Glutamatergic neuron (in vitro differentiated cells): ENCODE measurements at regions not wholly inside any gene's neighbourhood (a gene's known extent, or its start where the extent isn't known, plus 50 kb on each side); places are given as distances from the start of the nearest gene placed in this dataset.

Experiments
- DNase-seq: peaks from one replicate; pipeline ENCODE4 v3.0.0; 2022
- H3K27ac Mint-ChIP-seq: one replicate; pipeline ENCODE4 v1.8.0; 2020; ENCODE audit warnings: mild to moderate bottlenecking, mixed read lengths, inconsistent platforms; ENCODE audit not compliant: unreplicated experiment
- H3K27me3 Mint-ChIP-seq: one replicate; pipeline ENCODE4 v1.8.0; 2020; ENCODE audit warnings: mild to moderate bottlenecking, moderate library complexity, mixed read lengths, inconsistent platforms; ENCODE audit not compliant: unreplicated experiment
- H3K36me3 Mint-ChIP-seq: one replicate; pipeline ENCODE4 v1.8.0; 2020; ENCODE audit warnings: mild to moderate bottlenecking, mixed read lengths, inconsistent platforms; ENCODE audit not compliant: unreplicated experiment
- H3K4me1 Mint-ChIP-seq: one replicate; pipeline ENCODE4 v1.8.0; 2020; ENCODE audit warnings: mild to moderate bottlenecking, low read depth, mixed read lengths, inconsistent platforms; ENCODE audit not compliant: unreplicated experiment
- H3K4me3 Mint-ChIP-seq: one replicate; pipeline ENCODE4 v1.8.0; 2020; ENCODE audit warnings: mild to moderate bottlenecking, mixed read lengths, inconsistent platforms; ENCODE audit not compliant: unreplicated experiment
- H3K9me3 Mint-ChIP-seq: one replicate; pipeline ENCODE4 v1.8.0; 2020; ENCODE audit warnings: mild to moderate bottlenecking, moderate library complexity, mixed read lengths, inconsistent platforms; ENCODE audit not compliant: unreplicated experiment
- TF ChIP-seq, protein P1 (sequence below): fragments of 200-600 bp; sonication (generic); IDR thresholded peaks from one replicate; pipeline ENCODE4 v1.5.0; 2021; ENCODE audit not compliant: partially characterized antibody, unreplicated experiment

DNA sequence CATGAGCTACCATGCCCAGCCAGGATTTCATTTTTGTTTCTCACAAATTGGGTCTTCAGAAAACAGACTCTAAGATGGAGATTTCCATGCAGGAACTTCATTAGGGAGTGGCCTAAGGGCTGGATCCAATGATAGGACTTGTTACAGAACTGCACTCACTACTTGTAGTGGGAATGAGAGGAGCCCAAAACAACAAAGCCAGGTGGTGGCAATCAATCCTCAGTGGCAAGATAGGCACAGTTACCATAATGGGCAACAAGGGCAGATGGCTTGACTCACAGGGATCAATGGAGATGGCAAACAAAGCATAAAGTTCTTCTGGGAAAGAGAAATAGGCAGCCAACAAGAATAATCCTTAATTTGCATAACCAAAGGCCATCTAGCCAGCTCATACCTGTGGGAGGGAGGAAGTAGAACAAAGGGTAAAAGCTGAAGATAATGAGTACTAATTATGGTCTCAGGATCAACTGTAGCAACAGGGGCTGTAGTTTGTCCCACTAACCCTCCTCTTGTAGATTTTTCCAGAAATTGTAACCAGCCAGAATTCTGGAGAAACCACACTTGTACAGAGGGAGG lies 72.8 kb upstream of the MAPK10 start:
- Mint-ChIP-seq H3K36me3 (no peaks in the 10 kb centered on the region), H3K4me3 (no peak overlapping the region), H3K4me1 (no peaks in the 10 kb centered on the region), H3K27ac (no peak overlapping the region), H3K27me3 (no peaks in the 10 kb centered on the region), H3K9me3 (peaks cover 2% of the 10 kb centered on the region)
- TF ChIP-seq, protein P1, sequence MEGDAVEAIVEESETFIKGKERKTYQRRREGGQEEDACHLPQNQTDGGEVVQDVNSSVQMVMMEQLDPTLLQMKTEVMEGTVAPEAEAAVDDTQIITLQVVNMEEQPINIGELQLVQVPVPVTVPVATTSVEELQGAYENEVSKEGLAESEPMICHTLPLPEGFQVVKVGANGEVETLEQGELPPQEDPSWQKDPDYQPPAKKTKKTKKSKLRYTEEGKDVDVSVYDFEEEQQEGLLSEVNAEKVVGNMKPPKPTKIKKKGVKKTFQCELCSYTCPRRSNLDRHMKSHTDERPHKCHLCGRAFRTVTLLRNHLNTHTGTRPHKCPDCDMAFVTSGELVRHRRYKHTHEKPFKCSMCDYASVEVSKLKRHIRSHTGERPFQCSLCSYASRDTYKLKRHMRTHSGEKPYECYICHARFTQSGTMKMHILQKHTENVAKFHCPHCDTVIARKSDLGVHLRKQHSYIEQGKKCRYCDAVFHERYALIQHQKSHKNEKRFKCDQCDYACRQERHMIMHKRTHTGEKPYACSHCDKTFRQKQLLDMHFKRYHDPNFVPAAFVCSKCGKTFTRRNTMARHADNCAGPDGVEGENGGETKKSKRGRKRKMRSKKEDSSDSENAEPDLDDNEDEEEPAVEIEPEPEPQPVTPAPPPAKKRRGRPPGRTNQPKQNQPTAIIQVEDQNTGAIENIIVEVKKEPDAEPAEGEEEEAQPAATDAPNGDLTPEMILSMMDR, result no peak
- no peak for DNase-seq

DNA sequence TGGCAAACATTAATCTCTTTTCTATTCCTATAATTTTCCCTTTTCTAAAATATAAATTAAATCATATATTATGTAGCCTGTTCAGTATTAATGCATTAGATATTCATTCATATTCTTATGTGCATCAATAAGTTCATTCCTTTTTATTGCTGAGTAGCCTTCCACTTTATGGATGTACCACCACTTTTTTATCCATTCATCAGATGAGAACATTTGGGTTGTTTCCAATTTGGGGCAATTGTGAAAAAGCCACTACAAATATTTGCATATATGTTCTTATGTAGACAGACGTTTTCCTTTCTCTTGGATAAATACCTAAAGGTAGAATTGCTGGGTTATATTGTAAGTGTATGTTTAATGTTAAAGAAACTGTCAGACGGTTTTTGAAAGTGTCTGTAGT lies 79.4 kb upstream of the MAPK10 start:
- no peaks in the 10 kb centered on the region for H3K27me3 Mint-ChIP-seq
- no peak overlapping the region for H3K27ac Mint-ChIP-seq
- TF ChIP-seq, protein P1, result no peak
- no peaks in the 10 kb centered on the region for H3K9me3 Mint-ChIP-seq
- no peak overlapping the region for H3K4me3 Mint-ChIP-seq
- peaks cover 7% of the 10 kb centered on the region for H3K4me1 Mint-ChIP-seq
- DNase-seq, result no peak
- H3K36me3 Mint-ChIP-seq, result no peaks in the 10 kb centered on the region

DNA sequence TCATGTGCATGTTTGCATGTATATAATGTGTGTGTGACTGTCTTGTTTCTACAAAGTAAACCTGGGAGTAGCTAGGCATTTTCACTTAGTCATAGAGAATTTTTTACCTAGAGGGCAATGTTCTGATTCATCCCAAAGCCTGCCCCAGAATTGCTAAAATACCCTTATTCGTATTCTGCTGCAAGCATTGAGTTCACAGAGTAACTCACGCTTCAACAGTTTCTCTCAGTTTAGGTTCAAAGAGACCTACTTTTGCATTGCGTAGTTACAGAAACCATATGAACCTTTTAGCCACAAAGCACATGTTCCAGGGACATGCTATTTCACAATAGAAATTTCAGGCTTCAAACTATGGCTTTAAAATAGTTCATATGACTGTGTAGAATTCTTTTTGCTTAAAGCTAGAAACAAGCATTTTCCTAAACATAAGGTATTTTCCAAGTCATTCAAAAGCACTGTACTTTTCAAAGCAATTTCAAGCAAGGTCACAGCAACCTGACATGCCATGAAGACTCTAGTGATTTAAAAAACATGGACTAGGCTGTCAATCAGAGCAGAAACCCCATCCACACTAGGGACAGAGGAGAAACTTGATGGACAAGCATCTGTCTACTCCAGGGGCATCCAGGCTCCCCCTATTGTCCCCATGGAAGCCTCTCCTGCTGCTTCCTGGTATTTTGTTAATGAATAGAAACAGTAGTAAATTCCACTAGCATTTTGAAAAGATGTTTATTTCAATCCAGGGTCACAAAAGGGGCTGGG lies 81.5 kb upstream of the MAPK10 start:
- H3K27ac Mint-ChIP-seq, result no peak overlapping the region
- no peaks in the 10 kb centered on the region for H3K36me3 Mint-ChIP-seq
- H3K27me3 Mint-ChIP-seq, result no peaks in the 10 kb centered on the region
- TF ChIP-seq, protein P1, result no peak
- H3K4me1 Mint-ChIP-seq, result peaks cover 7% of the 10 kb centered on the region
- no peak overlapping the region for H3K4me3 Mint-ChIP-seq
- no peak for DNase-seq
- no peaks in the 10 kb centered on the region for H3K9me3 Mint-ChIP-seq

DNA sequence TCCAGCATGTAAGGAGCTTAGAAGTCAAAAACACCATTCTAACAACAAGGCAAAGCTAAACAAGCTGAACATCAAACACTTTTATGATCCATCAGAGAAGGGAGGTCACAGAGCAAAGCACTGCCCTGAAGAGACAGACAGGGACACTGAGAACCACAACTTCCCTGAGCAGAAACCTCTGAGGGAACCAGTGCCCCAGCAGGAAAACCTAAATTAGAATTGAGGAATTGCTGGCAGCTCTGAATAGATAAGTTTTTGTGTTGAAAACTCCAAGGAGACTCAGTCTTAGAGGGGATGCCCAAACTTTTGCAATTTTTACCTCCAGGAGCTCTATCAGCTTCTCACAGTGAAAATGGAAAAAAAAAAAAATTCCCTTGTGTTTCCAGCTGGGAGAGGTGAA lies 83.0 kb upstream of the MAPK10 start:
- Mint-ChIP-seq H3K9me3 (no peaks in the 10 kb centered on the region), H3K27me3 (no peaks in the 10 kb centered on the region), H3K27ac (no peak overlapping the region), H3K36me3 (no peaks in the 10 kb centered on the region), H3K4me3 (no peak overlapping the region), H3K4me1 (peaks cover 7% of the 10 kb centered on the region)
- TF ChIP-seq, protein P1, result no peak
- no peak for DNase-seq

DNA sequence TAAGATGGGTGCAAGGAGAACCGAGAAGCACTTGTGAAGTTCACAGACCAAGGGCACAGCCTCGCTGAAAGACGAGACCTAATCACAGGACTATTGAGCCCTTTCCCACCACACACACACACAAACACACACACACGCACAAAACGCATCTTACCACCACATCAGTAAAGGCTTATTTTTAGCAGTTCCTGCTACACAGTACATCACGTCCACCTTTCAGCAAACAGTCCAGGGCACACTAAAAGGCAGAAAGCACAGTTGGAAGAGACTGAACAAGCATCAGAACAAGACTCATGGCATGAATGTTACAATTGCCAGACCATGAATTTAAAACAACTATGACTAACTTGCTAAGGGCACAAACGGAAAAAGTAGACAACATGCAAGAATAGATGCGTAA lies 83.6 kb upstream of the MAPK10 start:
- Mint-ChIP-seq H3K27ac (no peak overlapping the region), H3K36me3 (no peaks in the 10 kb centered on the region), H3K4me3 (no peak overlapping the region), H3K27me3 (no peaks in the 10 kb centered on the region), H3K9me3 (no peaks in the 10 kb centered on the region), H3K4me1 (peaks cover 7% of the 10 kb centered on the region)
- no peak for DNase-seq
- TF ChIP-seq, protein P1, result no peak
